ENCODE measurements at regions not wholly inside any gene's neighbourhood (a gene's known extent, or its start where the extent isn't known, plus 50 kb on each side); places are given as distances from the start of the nearest gene placed in this dataset.
"Not testable (repeated sequence)": the region's sequence is repeated elsewhere in the genome, so short reads cannot be mapped to it uniquely, and the experiment has no call there.

DNA sequence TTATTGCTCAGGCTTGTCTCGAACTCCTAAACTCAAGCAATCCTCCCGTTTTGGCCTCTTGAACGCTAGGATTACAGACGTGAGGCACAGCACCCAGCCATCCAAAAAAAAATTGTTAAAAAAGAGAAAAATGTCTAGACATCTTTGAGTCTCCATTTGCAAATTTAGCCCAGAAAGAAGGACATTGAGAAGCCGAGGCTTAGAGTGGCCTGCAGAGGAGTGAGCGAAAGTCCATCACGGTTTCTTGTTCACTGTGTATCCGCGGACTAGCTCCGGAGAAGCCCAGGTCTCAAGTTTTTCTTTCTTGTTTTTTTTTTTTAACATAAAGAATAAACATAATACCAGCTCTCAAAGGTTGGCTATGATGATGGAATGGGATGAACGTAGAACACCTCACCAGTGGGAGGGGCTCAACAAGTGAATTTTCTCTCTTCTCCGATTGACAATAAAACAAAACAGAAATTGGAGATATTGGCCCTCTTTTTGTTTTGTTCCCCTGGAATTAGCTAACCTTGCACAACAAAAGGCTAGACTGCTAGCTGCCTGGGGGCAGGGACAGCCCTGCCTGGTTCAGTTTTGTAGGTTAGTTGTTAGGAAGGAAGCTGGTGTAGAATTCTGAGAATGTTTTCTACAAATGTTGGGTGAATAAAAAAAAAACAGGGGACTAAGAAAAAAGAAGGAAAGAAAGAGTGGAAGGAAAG lies 163.4 kb downstream of the MYCN start:
- no peak for DNase-seq (ENCODE audit: low spot score)

DNA sequence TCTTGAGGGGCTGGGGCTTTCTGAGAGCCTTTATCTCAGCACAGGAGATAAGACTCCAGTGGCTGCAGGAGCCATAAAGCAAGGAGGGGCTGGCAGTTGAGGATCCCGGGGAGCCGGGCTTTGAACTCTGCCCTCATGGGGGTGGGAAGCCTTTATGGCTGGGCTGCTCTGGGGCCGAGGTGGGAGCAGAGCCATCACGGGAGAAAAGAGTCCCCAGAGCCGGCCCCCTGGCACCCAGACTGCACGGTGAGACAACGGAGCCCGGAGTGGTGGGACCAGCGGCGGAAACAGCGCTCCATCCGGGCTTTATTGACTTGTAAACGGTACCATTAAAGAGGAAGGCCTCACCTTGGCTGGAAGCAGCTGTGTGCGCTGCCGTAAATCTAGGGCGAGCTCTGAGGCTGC lies 162.6 kb downstream of the MYCN start:
- no peak for DNase-seq (ENCODE audit: low spot score)

DNA sequence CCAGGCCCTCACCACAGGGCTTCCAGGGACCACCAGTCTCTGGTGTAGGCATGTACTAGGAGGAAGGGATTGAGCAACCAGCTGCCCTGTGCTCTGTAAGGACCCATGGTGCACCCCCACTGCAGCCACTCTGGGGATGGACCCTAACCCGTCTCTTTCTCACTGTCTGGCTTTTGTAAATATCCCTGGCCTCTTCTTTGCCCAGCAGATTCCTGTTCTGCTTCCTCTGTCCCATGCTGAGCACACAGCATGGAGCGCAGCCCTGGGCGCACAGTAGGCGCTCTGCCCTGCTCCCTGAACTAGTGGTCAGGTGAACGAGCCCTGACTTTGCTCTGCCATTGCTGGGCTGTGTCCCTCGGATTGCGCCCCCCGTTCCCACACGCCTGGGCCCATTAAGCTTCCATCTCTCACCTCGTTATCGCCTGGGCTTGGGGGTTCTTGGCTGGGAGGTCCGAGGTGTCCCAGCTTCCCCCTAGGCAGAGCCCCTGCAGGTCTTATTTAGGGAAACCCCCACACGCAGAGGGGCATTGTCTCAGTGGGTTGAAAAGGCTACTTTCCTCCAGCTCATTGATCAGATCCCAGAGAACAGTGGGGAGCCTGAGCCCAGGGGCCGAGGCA lies 162.1 kb downstream of the MYCN start:
- no peak for DNase-seq (ENCODE audit: low spot score)

DNA sequence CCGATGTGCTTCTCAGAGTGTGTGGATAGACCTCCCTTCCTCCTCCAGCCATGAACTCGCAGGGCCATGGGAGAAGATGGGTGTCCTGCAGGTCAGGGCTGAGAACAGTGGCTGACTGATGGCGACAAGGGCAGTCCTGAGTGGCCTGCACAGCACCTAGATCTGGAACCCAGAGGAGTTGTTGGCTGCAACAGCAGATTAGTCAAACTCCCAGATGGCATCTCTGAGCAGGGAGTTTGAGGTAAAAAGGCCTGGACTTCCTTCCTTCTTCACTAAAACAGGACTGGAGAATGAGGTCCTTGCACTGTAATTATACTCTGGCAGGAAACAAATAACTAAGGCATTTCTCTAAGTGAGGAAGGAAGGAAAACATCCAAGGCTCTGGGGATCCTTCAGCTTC lies 160.8 kb downstream of the MYCN start:
- DNase-seq (ENCODE audit: low spot score) = no peak

DNA sequence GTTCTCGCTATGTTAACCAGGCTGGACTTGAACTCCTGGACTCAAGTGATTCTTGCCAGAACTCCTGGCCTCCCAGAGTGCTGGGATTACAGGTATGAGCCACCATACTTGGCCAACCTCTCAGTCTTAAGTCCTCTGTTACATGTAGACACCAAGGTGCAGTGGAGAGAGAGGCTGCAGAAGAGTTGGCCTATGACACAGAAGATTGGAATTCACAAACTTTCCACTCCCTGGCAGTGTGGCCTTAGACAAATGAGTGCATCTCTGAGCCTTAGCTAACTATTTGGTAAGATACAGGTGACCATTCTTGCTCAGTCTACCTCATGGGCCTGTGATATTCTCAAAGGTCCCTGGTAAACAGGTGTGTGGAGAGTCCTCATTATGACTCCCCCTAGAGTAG lies 159.7 kb downstream of the MYCN start:
- no peak for DNase-seq (ENCODE audit: low spot score)

DNA sequence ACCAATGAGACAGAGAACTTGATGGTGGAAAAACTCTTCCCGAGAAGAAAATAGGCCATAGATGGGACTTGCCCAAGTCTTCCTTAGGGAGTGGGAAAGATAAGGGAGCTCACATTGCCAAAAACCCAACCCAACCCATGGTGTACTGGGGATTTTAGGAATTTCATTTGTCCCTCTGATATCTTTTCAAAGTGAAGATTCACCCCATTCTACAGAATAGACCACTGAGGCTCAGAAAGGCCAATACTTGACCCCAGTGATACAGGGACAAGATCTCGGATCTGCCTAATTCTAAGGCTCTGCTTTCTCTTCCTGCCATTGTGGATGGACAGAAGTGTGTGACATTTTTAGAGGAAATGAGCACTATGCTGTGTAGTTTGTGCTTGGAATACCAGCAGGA lies 159.0 kb downstream of the MYCN start:
- no peak for DNase-seq (ENCODE audit: low spot score)

DNA sequence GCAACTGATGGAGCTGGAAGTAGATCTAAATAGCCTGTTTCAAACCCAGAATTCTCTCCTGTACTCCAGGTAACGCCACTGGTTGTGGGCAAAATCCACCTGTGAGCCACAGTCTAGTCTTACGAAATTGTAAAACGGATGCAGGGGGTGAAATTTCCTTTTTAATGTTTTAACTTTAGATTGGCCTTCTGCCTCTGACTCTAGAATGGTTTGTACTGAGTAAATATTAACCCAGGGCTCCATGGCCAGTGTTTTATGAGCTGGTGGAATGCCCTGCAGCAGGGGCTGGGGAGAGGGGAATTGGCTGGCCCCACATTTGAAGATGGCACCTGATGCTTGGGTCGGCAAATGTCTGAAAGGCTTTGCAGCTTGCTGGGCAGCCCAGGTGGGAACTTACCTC lies 156.6 kb downstream of the MYCN start:
- no peak for DNase-seq (ENCODE audit: low spot score)

DNA sequence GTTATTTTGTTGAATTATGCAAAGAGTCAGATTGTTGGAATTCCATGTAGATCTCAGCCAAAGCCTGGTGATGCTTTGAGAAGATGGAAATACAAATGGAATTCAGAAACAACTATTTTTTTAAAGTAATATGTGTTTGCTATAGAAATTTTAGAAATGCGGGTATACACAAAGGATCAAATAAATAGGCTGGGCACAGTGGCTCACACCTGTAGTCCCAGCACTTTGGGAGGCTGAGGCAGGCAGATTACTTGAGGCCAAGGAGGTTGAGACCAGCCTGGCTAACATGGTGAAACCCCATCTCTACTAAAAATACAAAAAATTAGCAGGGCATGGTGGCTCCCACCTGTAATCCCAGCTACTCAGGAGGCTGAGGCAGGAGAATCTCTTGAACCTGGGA lies 155.1 kb downstream of the MYCN start:
- DNase-seq (ENCODE audit: low spot score) = not testable (repeated sequence)

DNA sequence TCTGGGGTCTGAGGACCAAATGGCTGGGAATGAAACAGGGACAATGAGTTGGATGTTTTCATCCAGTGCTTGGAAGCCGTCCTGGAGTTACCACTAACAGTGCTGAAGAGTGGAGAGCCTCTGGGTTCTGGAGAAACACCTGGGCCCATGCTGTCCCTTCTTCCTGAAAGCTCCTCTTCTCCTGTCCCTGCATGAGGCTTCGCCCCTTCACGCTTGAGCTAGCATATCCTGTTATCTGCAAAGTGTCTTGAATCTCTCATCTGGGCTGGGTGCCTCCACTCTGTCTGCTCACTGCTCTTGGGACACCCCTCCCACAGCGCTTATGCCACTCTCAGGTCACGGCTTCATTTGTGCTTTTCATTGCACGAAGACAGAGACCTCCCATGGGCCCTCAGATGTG lies 154.5 kb downstream of the MYCN start:
- DNase-seq (ENCODE audit: low spot score) = no peak

DNA sequence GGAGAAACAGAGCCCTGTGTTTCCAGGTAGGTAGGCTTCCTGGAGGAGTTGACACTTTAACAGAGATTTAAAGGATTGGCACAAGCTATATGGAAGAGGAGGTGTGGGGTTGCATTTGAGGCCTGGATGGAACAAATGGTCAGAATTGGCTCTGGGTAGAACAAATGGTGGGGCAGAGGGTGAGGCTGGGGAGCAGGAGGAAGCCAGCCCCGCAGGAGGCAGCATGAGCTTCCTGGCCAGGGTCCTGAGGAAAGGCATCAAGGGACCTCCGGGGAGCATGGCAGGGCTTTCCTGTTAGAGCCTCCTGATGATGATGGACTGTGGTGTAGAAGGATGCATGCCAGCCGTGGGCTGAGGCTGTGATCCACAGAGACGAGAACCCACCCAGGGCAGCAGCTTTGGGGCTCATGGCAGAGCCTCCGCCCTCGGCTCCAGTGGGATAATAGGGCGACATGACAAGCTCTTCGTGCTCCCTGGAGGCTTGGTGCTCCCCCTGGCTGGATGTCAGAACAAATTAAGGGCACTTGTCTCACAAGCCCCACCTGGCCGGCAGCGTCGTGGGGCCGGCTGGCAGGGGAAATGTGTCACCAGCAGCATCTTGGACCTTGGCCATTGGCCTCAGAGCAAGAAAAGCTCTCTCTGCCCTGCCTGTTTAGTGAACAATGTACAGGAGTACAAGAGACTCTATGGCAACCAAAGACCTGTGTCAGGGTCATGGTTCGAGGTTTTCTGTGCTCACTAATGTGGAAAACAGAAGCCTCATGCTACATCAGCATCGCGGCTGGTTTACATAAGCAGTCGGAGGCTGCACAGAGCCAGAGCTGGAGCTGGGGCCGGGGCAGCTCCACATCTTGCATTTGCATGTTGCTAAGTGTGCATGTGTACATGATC lies 153.5 kb downstream of the MYCN start:
- DNase-seq (ENCODE audit: low spot score) = no peak

DNA sequence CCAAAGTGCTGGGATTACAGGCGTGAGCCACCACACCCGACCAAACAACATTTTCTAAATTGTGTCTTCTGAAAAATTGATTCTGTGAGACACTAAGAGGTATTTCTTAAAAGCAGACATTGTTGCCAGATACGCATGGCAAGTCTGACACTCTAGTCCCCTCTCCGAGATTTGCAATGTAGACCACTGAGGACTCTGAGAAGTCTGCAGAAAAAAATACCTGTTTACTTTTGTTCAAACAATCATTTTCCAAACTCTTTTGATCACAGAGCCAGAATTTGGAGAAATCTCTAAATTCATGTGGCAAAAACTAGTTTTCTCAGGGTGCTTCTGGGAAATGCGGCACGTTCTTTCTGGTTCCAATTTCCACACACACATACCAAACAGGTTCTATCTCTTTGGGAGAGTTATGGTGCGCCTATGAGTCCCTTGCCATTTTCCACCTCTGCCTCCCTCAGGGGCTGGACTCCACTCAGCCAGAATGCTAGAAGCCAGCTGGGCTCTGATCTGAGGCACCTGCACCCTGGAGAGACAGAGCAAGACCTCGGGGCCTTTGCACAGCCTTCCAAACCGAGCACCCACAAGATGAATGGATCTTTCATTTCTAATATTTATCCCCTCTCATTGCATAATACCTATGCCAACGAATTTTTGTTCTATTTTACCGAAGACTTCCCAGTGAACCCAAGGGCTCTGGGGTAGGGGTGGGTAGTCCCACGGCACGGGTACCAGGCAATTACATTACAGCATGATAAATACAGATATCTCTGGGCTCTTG lies 152.7 kb downstream of the MYCN start:
- no peak for DNase-seq (ENCODE audit: low spot score)

DNA sequence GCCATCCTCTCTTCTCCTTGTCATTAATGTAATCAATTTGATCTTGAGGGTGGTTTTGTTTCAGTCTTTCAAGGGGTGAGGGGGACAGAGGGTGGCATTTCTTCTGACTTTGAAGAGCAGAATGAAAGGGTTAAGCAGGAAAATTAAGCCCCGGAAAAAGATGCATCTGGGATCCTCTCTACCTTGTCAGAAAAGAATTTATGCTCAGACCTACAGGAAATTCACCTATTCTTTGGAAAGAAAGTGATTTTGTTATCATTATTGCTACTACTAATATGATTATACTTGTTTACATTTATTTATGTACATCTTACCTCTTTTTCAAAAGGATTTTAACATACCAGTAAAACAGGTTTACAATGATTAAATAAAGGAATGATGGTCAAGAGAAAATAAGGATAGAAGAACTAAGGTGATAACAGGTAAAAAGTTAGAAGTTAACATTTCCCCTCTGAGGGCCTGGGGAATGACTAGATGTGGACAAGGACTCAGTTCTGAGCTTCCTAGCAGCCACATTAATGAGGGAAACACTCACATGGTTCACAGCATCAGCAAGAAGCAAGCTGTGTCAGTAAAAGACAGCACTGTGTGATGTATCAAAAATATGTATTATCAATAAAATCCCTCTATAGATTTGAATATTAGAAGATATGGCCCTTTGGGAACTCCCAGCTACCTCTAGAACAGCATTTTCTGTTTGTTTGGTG lies 151.4 kb downstream of the MYCN start:
- DNase-seq (ENCODE audit: low spot score) = no peak

DNA sequence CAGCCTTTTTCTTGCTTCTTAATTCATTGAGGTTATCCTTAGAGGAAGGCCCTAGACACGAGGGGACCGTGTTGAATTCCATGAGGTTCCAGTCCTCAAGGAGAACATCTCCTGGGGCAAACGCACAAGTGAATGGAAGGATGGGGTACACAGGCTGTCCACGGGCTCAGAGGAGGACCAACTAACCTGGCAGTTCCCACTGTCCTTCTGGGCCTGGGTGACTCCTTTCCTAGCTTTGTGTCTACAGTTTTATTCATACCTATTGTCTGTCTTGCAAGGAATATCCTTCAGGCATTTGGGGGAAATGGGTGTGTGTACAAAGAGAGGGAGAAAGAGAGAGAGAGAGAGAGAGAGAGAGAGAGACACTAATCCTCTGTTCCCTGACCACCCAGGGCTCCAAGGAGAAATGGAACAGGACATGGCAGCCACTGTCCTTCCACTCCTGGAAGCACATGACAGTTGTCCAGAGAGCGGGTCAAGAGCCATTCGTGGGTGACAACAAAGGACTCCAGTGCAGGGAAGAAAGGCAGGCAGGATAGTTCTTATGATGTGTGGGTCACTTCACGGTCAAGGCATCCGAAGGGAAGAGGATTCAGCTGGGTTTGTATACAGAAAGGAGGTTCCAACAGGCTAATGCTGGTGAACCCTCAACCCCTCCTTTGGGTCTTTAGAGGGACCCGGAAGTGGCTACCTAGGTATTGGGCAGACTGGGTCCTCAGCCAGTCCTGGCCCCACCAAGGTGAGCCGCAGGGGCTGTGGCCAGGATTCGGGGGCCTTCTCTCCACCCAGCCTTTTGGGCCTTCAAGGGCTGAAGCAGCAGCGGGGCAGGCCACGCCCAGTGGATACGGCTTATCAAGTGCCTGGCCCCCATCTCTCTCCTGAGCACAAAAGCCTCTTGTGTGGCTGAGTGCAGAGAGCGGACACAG lies 150.6 kb downstream of the MYCN start:
- DNase-seq (ENCODE audit: low spot score) = no peak

DNA sequence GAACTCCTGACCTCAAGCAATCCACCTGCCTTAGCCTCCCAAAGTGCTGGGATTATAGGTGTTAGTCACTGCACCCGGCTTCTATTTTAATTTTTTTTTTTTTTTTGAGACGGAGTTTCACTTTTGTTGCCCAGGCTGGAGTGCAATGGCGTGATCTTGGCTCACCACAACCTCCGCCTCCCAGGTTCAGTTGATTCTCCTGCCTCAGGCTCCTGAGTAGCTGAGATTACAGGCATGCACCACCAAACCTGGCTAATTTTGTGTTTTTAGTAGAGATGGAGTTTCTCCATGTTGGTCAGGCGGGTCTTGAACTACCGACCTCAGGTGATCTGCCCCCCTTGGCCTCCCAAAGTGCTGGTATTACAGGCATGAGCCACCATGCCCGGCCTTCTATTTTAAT lies 149.1 kb downstream of the MYCN start:
- DNase-seq (ENCODE audit: low spot score) = not testable (repeated sequence)

DNA sequence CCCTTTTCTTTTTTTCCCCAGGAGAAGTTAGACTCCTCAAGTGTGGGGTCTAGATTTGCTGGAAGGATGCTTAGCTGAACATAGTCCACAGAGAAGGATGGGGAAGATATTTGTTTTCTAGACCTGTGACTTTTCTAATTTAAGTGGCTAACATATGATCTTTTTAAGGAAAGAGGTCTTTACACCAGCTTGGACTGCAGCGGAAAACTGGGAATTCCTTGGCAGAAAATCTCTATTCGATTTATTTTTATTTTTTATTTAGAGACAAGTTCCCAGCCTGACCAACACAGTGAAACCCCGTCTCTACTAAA lies 148.4 kb downstream of the MYCN start:
- no peak for DNase-seq (ENCODE audit: low spot score)

DNA sequence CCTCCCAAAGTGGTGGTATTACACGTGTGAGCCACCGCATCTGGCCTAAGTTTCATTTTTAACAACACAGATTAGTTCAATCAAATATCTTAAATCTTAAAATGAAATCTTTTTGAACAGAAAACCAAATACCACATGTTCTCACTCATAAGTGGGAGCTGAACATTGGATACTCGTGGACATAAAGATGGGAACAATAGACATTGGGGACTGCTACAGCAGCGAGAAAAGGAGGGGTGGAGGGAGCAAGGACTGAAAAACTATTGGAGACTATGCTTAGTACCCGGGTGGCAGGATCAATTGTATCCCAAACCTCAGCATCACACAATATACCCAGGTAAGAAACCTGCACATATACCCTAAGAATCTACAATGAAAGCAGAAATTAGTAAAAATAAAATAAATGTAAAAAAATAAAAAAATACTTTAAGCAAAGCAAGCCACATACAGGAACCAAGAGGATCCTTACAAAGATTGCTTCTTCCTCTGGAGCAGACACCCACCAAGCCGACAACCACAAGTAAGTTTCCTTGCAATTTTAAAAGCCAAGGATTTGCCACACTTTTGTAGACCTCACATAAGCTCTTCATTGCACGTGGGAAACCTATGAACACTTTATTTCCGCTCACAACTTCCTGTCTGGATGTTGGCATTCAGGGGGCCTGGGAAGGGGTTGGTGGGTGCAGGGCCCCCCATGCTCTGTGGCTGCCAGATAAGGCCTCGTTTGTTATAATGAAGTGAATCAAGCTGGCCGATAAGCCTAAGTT lies 147.9 kb downstream of the MYCN start:
- no peak for DNase-seq (ENCODE audit: low spot score)

DNA sequence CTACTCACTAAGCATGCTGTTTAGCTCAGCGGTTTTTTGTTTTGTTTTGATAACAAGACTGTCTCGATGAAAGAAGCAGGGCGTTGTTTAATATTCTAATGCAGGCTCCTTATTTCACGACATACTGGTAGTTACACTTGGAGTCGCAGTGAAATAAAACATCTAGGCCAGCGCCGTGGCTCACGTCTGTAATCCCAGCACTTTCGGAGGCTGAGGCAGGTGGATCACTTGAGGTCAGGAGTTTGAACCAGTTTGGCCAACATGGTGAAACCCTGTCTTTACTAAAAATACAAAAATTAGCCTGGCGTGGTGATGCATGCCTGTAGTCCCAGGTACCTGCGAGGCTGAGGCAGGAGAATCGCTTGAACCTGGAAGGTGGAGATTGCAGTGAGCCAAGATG lies 145.8 kb downstream of the MYCN start:
- not testable (repeated sequence) for DNase-seq (ENCODE audit: low spot score)

DNA sequence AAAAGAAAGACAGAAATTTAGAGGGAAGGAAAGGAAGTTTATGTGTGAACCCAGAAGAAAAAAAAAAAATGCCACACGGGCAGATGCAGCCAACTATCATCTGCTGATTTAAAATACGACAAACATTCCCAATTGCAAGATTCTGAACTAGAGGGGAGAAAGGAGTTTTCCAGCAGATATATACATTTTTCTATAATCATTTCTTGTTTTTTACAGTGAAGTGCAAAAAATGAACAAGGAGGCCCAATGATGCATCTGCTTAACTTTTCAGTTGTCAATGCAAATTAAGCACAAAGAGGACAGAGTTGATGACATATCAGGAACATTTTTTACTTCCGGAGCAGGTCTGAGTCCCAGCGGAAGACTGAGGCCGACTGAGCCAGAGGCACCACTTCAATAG lies 144.7 kb downstream of the MYCN start:
- DNase-seq (ENCODE audit: low spot score) = no peak

DNA sequence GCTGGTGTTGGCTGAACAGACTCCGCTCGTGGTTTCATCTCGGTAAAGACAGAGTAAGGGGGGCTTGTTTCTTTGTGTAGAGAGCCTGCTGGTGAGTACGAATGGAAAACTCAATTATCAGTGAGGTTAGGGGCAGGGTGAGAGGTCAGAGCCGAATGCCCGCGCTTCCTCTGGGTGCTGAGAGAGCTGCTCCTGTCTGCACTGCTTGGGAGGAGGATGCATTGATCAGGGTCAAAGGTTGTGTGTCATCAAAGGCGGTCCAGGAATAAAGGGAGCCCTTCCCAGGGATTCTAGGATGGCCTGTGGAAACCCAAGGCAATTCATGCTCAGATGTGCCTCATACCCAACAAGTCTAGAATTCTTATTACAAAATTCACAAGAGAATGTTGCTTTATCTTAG lies 143.9 kb downstream of the MYCN start:
- no peak for DNase-seq (ENCODE audit: low spot score)

DNA sequence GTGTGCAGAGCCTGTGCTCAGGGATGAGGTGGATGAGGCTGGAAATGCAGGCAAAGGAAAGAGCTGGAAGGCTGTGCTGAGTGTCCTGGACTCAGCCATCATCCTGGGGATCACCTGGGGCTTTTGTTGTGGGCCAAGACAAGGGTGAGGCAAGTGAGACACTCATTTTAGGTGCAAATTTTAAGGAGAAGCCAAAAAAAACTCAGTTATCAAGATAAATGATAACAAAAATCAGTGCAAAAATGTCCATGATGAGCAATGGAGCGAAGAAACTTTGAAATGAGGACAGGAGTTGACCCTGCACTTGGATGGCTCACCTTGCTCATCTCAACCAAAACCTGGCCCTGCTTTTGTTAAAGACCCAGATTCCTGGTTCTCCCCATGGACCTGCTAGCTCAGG lies 141.9 kb downstream of the MYCN start:
- DNase-seq (ENCODE audit: low spot score) = no peak
